UCSD-AML1 (cell line): ENCODE measurements at regions not wholly inside any gene's neighbourhood (a gene's known extent, or its start where the extent isn't known, plus 50 kb on each side); places are given as distances from the start of the nearest gene placed in this dataset.
"Not testable (repeated sequence)": the region's sequence is repeated elsewhere in the genome, so short reads cannot be mapped to it uniquely, and the experiment has no call there.

Experiments
- DNase-seq: peaks from one replicate; lab custom pipeline; 2025; ENCODE audit not compliant: unreplicated experiment; lab: John Stamatoyannopoulos, UW

GRCh38 chr18:2146092-2146491 lies 425.2 kb downstream of the METTL4 start:
- DNase-seq, result no peak

GRCh38 chr18:2146754-2147153 lies 424.6 kb downstream of the METTL4 start:
- DNase-seq, result no peak

- DNase-seq, result no peak
These were observed 423.7 kb downstream of the METTL4 start for GRCh38 chr18:2147476-2148230.

GRCh38 chr18:2148823-2149222 lies 422.5 kb downstream of the METTL4 start:
- DNase-seq, result no peak

- no peak for DNase-seq
These were observed 420.7 kb downstream of the METTL4 start for GRCh38 chr18:2150566-2150965.

- DNase-seq, result no peak
These were observed 417.0 kb downstream of the METTL4 start for GRCh38 chr18:2154278-2154677.

- DNase-seq, result no peak
These were observed 406.4 kb downstream of the METTL4 start for GRCh38 chr18:2164644-2165550.

- DNase-seq, result not testable (repeated sequence)
These were observed 404.4 kb downstream of the METTL4 start for GRCh38 chr18:2166876-2167275.

GRCh38 chr18:2168022-2168421 lies 403.3 kb downstream of the METTL4 start:
- DNase-seq, result no peak

- DNase-seq, result no peak
These were observed 401.6 kb downstream of the METTL4 start for GRCh38 chr18:2169656-2170055.

- no peak for DNase-seq
These were observed 399.3 kb downstream of the METTL4 start for GRCh38 chr18:2171840-2172625.

- DNase-seq, result no peak
These were observed 398.4 kb downstream of the METTL4 start for GRCh38 chr18:2172881-2173280.

GRCh38 chr18:2173486-2173885 lies 397.8 kb downstream of the METTL4 start:
- no peak for DNase-seq

GRCh38 chr18:2178036-2178435 lies 393.3 kb downstream of the METTL4 start:
- DNase-seq, result no peak

GRCh38 chr18:2179498-2180183 lies 391.7 kb downstream of the METTL4 start:
- DNase-seq, result no peak

- no peak for DNase-seq
These were observed 390.7 kb downstream of the METTL4 start for GRCh38 chr18:2180586-2180985.

GRCh38 chr18:2183432-2183831 lies 387.9 kb downstream of the METTL4 start:
- DNase-seq, result no peak

- DNase-seq, result no peak
These were observed 384.3 kb downstream of the METTL4 start for GRCh38 chr18:2186967-2187366.

- no peak for DNase-seq
These were observed 383.0 kb downstream of the METTL4 start for GRCh38 chr18:2188258-2188657.

GRCh38 chr18:2191180-2191790 lies 380.0 kb downstream of the METTL4 start:
- no peak for DNase-seq
